Neural progenitor cell (in vitro differentiated cells): ENCODE measurements at regions not wholly inside any gene's neighbourhood (a gene's known extent, or its start where the extent isn't known, plus 50 kb on each side); places are given as distances from the start of the nearest gene placed in this dataset.

Source experiments
- DNase-seq: peaks from one replicate; pipeline ENCODE4 v3.0.0-alpha.2; 2016; ENCODE audit warnings: low spot score
- H2AFZ ChIP-seq: fragments of 200-600 bp; sonication (generic); replicated peaks from 2 replicates; pipeline ENCODE4 v1.6.1; 2016; ENCODE audit warnings: antibody characterized with exemption
- H3F3A ChIP-seq: fragments of 200-600 bp; sonication (generic); 2 replicates; pipeline ENCODE4 v1.6.1; 2016; ENCODE audit warnings: antibody characterized with exemption, low read depth
- H3K27ac ChIP-seq: fragments of 200-600 bp; sonication (generic); 2 replicates; pipeline ENCODE4 v1.5.1; 2016; ENCODE audit warnings: mild to moderate bottlenecking
- H3K27me3 ChIP-seq: fragments of 200-600 bp; sonication (generic); 2 replicates; pipeline ENCODE4 v1.6.1; 2016; ENCODE audit warnings: mild to moderate bottlenecking, moderate library complexity
- H3K36me3 ChIP-seq: fragments of 200-600 bp; sonication (generic); 2 replicates; pipeline ENCODE4 v1.5.1; 2016
- H3K4me1 ChIP-seq: fragments of 200-600 bp; sonication (generic); 2 replicates; pipeline ENCODE4 v1.6.1; 2016; ENCODE audit warnings: mixed run types
- H3K4me2 ChIP-seq: fragments of 200-600 bp; sonication (generic); 2 replicates; pipeline ENCODE4 v1.6.1; 2016
- H3K4me3 ChIP-seq: fragments of 200-600 bp; sonication (generic); 2 replicates; pipeline ENCODE4 v1.5.1; 2016
- H3K79me2 ChIP-seq: fragments of 200-600 bp; sonication (generic); 2 replicates; pipeline ENCODE4 v1.6.1; 2016; ENCODE audit warnings: low read depth
- H3K9ac ChIP-seq: fragments of 200-600 bp; sonication (generic); 2 replicates; pipeline ENCODE4 v1.6.1; 2016
- H3K9me3 ChIP-seq: fragments of 200-600 bp; sonication (generic); 2 replicates; pipeline ENCODE4 v1.5.1; 2016; ENCODE audit warnings: low read depth
- H4K20me1 ChIP-seq: fragments of 200-600 bp; sonication (generic); 2 replicates; pipeline ENCODE4 v1.6.1; 2016; ENCODE audit warnings: low read depth
- H3K27ac Mint-ChIP-seq: 3 replicates; pipeline ENCODE4 v1.8.0; 2021; ENCODE audit warnings: mixed read lengths
- H3K27me3 Mint-ChIP-seq: 2 replicates; pipeline ENCODE4 v1.8.0; 2022; ENCODE audit warnings: low read depth, mild to moderate bottlenecking, inconsistent platforms, moderate library complexity, mixed read lengths; ENCODE audit not compliant: insufficient read depth
- H3K36me3 Mint-ChIP-seq: 3 replicates; pipeline ENCODE4 v1.8.0; 2021; ENCODE audit warnings: mixed read lengths
- H3K4me1 Mint-ChIP-seq: 3 replicates; pipeline ENCODE4 v1.8.0; 2021; ENCODE audit warnings: mixed read lengths
- H3K4me3 Mint-ChIP-seq: 3 replicates; pipeline ENCODE4 v1.8.0; 2021; ENCODE audit warnings: mild to moderate bottlenecking, moderate library complexity, mixed read lengths
- H3K9me3 Mint-ChIP-seq: 3 replicates; pipeline ENCODE4 v1.8.0; 2020; ENCODE audit warnings: mixed read lengths
- CTCF ChIP-seq: fragments of 200-600 bp; sonication (generic); IDR thresholded peaks from 2 replicates; pipeline ENCODE4 v1.5.1; 2017; ENCODE audit warnings: antibody characterized with exemption, mild to moderate bottlenecking
- EZH2 ChIP-seq: fragments of 200-600 bp; sonication (generic); IDR thresholded peaks from 2 replicates; pipeline ENCODE4 v1.6.1; 2017; ENCODE audit warnings: antibody characterized with exemption, mild to moderate bottlenecking, moderate library complexity
- EZH2phosphoT487 ChIP-seq: fragments of 200-600 bp; sonication (generic); IDR thresholded peaks from 2 replicates; pipeline ENCODE4 v1.6.1; 2017; ENCODE audit warnings: antibody characterized with exemption

GRCh38 chr11:130763087-130763980, 152.9 kb downstream of the SNX19 start:
- peaks cover 30% of the 10 kb centered on the region for H3K4me1 Mint-ChIP-seq
- H4K20me1 ChIP-seq: no peaks in the 10 kb centered on the region
- no peaks in the 10 kb centered on the region for H3K27me3 ChIP-seq
- H3F3A ChIP-seq: peaks cover 15% of the 10 kb centered on the region
- H3K9me3 ChIP-seq: no peaks in the 10 kb centered on the region
- H3K9me3 Mint-ChIP-seq: peaks cover 5% of the 10 kb centered on the region
- peak overlapping the region; percentile 9 for H3K4me3 Mint-ChIP-seq
- H3K79me2 ChIP-seq: no peaks in the 10 kb centered on the region
- DNase-seq: no peak
- H3K9ac ChIP-seq: no peak overlapping the region
- H3K27me3 Mint-ChIP-seq: peaks cover 10% of the 10 kb centered on the region
- H3K4me3 ChIP-seq: no peak overlapping the region
- H3K36me3 Mint-ChIP-seq: no peaks in the 10 kb centered on the region
- no peak for TF ChIP-seq EZH2phosphoT487
- no peak for TF ChIP-seq CTCF
- TF ChIP-seq EZH2: no peak
- no peak overlapping the region for H3K27ac ChIP-seq
- peaks cover 31% of the 10 kb centered on the region for H3K4me1 ChIP-seq
- H3K27ac Mint-ChIP-seq: no peak overlapping the region
- no peak overlapping the region for H3K4me2 ChIP-seq
- H2AFZ ChIP-seq: no peak overlapping the region
- no peaks in the 10 kb centered on the region for H3K36me3 ChIP-seq

- Histone ChIP-seq H3K9ac (no peak overlapping the region), H3K4me1 (peaks cover 25% of the 10 kb centered on the region), H3K9me3 (no peaks in the 10 kb centered on the region), H3K27me3 (no peaks in the 10 kb centered on the region), H3K27ac (no peak overlapping the region), H3K4me2 (no peak overlapping the region), H3K36me3 (no peaks in the 10 kb centered on the region), H3F3A (peaks cover 10% of the 10 kb centered on the region), H2AFZ (no peak overlapping the region), H3K79me2 (no peaks in the 10 kb centered on the region), H4K20me1 (no peaks in the 10 kb centered on the region), H3K4me3 (no peak overlapping the region)
- no peak for DNase-seq
- Mint-ChIP-seq H3K4me1 (peaks cover 30% of the 10 kb centered on the region), H3K9me3 (peaks cover 12% of the 10 kb centered on the region), H3K27me3 (peaks cover 12% of the 10 kb centered on the region), H3K27ac (no peak overlapping the region), H3K4me3 (no peak overlapping the region), H3K36me3 (no peaks in the 10 kb centered on the region)
- TF ChIP-seq EZH2phosphoT487 (no peak), EZH2 (no peak), CTCF (no peak)
Observed at GRCh38 chr11:130765406-130765805, 150.9 kb downstream of the SNX19 start.

GRCh38 chr11:130765951-130766649, 150.2 kb downstream of the SNX19 start:
- Histone ChIP-seq H3K27ac (no peak overlapping the region), H3K4me3 (no peak overlapping the region), H3F3A (peaks cover 3% of the 10 kb centered on the region), H3K79me2 (no peaks in the 10 kb centered on the region), H3K36me3 (no peaks in the 10 kb centered on the region), H2AFZ (no peak overlapping the region), H3K9ac (no peak overlapping the region), H3K27me3 (no peaks in the 10 kb centered on the region), H3K4me2 (no peak overlapping the region), H4K20me1 (no peaks in the 10 kb centered on the region), H3K9me3 (no peaks in the 10 kb centered on the region), H3K4me1 (peaks cover 18% of the 10 kb centered on the region)
- H3K36me3 Mint-ChIP-seq: no peaks in the 10 kb centered on the region
- no peak for DNase-seq
- H3K27me3 Mint-ChIP-seq: peaks cover 12% of the 10 kb centered on the region
- H3K27ac Mint-ChIP-seq: no peak overlapping the region
- peaks cover 29% of the 10 kb centered on the region for H3K4me1 Mint-ChIP-seq
- H3K4me3 Mint-ChIP-seq: no peak overlapping the region
- TF ChIP-seq CTCF (no peak), EZH2phosphoT487 (no peak), EZH2 (no peak)
- peaks cover 14% of the 10 kb centered on the region for H3K9me3 Mint-ChIP-seq
